Stomach (tissue), 4 donors: ENCODE measurements at regions not wholly inside any gene's neighbourhood (a gene's known extent, or its start where the extent isn't known, plus 50 kb on each side); places are given as distances from the start of the nearest gene placed in this dataset.

Experiments
- EP300 ChIP-seq: sonication (generic); formaldehyde crosslinking; IDR thresholded peaks from one replicate; pipeline ENCODE4 v1.6.1; 2017; ENCODE audit warnings: antibody characterized with exemption
- POLR2A ChIP-seq, 4 donors: fragments of 450-650 bp; IDR thresholded peaks; one replicate each; pipeline ENCODE4 v1.6.1; 2016; ENCODE audit warnings: antibody characterized with exemption in 4 of 4, control low read depth in 2 of 4, mild to moderate bottlenecking in 1 of 4, moderate library complexity in 1 of 4
- POLR2AphosphoS5 ChIP-seq, 3 donors: sonication (generic); formaldehyde crosslinking; IDR thresholded peaks; one replicate each; pipeline ENCODE4 v1.6.1; 2016; ENCODE audit warnings: antibody characterized with exemption in 3 of 3
- TF ChIP-seq, protein P1 (sequence below), 7 experiments: fragments of 450-650 bp in 4 of 7; fragments of 200-600 bp in 3 of 7; sonication (generic) in 3 of 7; IDR thresholded peaks; one replicate each; pipeline ENCODE4 v1.5.1; 2016 to 2019; ENCODE audit warnings: antibody characterized with exemption in 7 of 7, control low read depth in 2 of 7, mild to moderate bottlenecking in 1 of 7

DNA sequence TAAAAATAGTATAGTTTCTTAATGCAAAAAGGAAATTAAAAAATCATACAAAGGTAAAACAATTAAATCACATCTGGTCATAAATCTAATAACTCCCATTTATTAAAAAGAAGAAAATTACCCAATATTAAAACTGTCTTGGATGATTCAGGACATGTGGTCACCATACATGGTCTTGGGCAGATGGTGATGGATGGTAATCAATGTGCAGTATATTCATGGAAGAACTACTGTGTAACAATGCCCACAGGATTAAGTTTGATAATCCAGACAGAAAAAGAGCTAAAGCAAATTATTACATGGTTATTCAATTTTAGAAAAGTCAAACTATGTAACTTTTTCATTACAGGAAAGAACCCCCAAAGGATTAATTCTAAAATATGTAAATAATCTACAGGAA is 480.6 kb downstream of the QKI start:
- TF ChIP-seq, protein P1, sequence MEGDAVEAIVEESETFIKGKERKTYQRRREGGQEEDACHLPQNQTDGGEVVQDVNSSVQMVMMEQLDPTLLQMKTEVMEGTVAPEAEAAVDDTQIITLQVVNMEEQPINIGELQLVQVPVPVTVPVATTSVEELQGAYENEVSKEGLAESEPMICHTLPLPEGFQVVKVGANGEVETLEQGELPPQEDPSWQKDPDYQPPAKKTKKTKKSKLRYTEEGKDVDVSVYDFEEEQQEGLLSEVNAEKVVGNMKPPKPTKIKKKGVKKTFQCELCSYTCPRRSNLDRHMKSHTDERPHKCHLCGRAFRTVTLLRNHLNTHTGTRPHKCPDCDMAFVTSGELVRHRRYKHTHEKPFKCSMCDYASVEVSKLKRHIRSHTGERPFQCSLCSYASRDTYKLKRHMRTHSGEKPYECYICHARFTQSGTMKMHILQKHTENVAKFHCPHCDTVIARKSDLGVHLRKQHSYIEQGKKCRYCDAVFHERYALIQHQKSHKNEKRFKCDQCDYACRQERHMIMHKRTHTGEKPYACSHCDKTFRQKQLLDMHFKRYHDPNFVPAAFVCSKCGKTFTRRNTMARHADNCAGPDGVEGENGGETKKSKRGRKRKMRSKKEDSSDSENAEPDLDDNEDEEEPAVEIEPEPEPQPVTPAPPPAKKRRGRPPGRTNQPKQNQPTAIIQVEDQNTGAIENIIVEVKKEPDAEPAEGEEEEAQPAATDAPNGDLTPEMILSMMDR (IDR thresholded peaks at IDR 0.05): no peak
- TF ChIP-seq POLR2AphosphoS5 (IDR thresholded peaks at IDR 0.05): no peak
- TF ChIP-seq EP300: no peak
- no peak for TF ChIP-seq POLR2A (IDR thresholded peaks at IDR 0.05)
